SK-N-SH (cell line): ENCODE measurements at regions not wholly inside any gene's neighbourhood (a gene's known extent, or its start where the extent isn't known, plus 50 kb on each side); places are given as distances from the start of the nearest gene placed in this dataset.

Source experiments
- CTCF ChIA-PET: fragments of 300-600, 350-600 bp; formaldehyde crosslinking; extraction: SDS; loops from one replicate; lab custom pipeline; 2021; lab: Yijun Ruan, JAX
- POLR2A ChIA-PET: fragments of 350-600 bp; sonication (Branson Sonifier 250); formaldehyde crosslinking; extraction: SDS; loops from one replicate; lab custom pipeline; 2020; ENCODE audit warnings: antibody characterized with exemption, inconsistent platforms; lab: Yijun Ruan, JAX
- DNase-seq: peaks from one replicate; pipeline ENCODE4 v3.0.0; 2012
- H2AFZ ChIP-seq: fragments of 200-600 bp; sonication (generic); 2 replicates; pipeline ENCODE4 v1.8.1; 2016; ENCODE audit warnings: antibody characterized with exemption, mild to moderate bottlenecking, low read depth
- H3F3A ChIP-seq: fragments of 200-600 bp; sonication (generic); replicated peaks from 2 replicates; pipeline ENCODE3; 2016; ENCODE audit warnings: antibody characterized with exemption, mild to moderate bottlenecking; ENCODE audit not compliant: insufficient read depth
- H3K27ac ChIP-seq, 2 experiments: fragments of 200-500 bp in 1 of 2; fragments of 200-600 bp in 1 of 2; sonication (Bioruptor generic) in 1 of 2; sonication (generic), shearing (Covaris generic) in 1 of 2; 2 replicates each; pipeline versions ENCODE4 v1.5.1 to v1.6.1; 2014 to 2016; ENCODE audit warnings: low read depth in 2 of 2, inconsistent platforms in 1 of 2, low read length in 1 of 2, mild to moderate bottlenecking in 1 of 2, mixed read lengths in 1 of 2
- H3K27me3 ChIP-seq: fragments of 200-600 bp; sonication (generic), shearing (Covaris generic); 2 replicates; pipeline ENCODE4 v1.6.1; 2016; ENCODE audit warnings: mixed run types; ENCODE audit not compliant: insufficient read depth
- H3K36me3 ChIP-seq, 2 experiments: fragments of 200-500 bp in 1 of 2; fragments of 200-600 bp in 1 of 2; sonication (Bioruptor generic) in 1 of 2; sonication (generic) in 1 of 2; replicated peaks in 1 of 2; 2 replicates each; pipeline versions ENCODE3 to v1.5.1; 2014 to 2016; ENCODE audit warnings: low read length in 1 of 2, mild to moderate bottlenecking in 1 of 2; ENCODE audit not compliant: insufficient read depth in 2 of 2, control insufficient read depth in 1 of 2
- H3K4me1 ChIP-seq, 2 experiments: fragments of 200-500 bp in 1 of 2; fragments of 200-600 bp in 1 of 2; sonication (Bioruptor generic) in 1 of 2; sonication (generic), shearing (Covaris generic) in 1 of 2; 2 replicates each; pipeline versions ENCODE4 v1.5.1 to v1.6.1; 2014 to 2016; ENCODE audit warnings: low read depth in 1 of 2, low read length in 1 of 2, mixed run types in 1 of 2; ENCODE audit not compliant: insufficient read depth in 2 of 2, control insufficient read depth in 1 of 2
- H3K4me2 ChIP-seq: fragments of 200-600 bp; sonication (generic), shearing (Covaris generic); 2 replicates; pipeline ENCODE4 v1.6.1; 2017; ENCODE audit warnings: mixed run types
- H3K4me3 ChIP-seq, 2 experiments: fragments of 200-500 bp in 1 of 2; fragments of 200-600 bp in 1 of 2; sonication (Bioruptor generic) in 1 of 2; sonication (generic), shearing (Covaris generic) in 1 of 2; 2 replicates each; pipeline versions ENCODE4 v1.5.1 to v1.8.1; 2014 to 2016; ENCODE audit warnings: low read depth in 2 of 2, inconsistent platforms in 1 of 2, low read length in 1 of 2, mild to moderate bottlenecking in 1 of 2, mixed read lengths in 1 of 2, moderate library complexity in 1 of 2
- H3K79me2 ChIP-seq: fragments of 200-600 bp; sonication (generic); 2 replicates; pipeline ENCODE4 v1.8.1; 2017; ENCODE audit warnings: mild to moderate bottlenecking; ENCODE audit not compliant: insufficient read depth
- H3K9ac ChIP-seq: fragments of 200-600 bp; sonication (generic); 2 replicates; pipeline ENCODE4 v1.6.1; 2017; ENCODE audit warnings: mixed run types
- H3K9me2 ChIP-seq: fragments of 200-600 bp; sonication (generic); 2 replicates; pipeline ENCODE4 v1.6.1; 2017; ENCODE audit warnings: mixed run types
- H3K9me3 ChIP-seq: fragments of 200-600 bp; sonication (generic); 2 replicates; pipeline ENCODE4 v1.6.1; 2017; ENCODE audit warnings: mixed run types, mild to moderate bottlenecking, moderate library complexity
- H4K20me1 ChIP-seq: fragments of 200-600 bp; sonication (generic); 2 replicates; pipeline ENCODE4 v1.6.1; 2017; ENCODE audit warnings: mild to moderate bottlenecking, mixed run types; ENCODE audit not compliant: insufficient read depth
- CTCF ChIP-seq: fragments of 200-600 bp; sonication (generic); IDR thresholded peaks from 2 replicates; pipeline ENCODE4 v1.6.1; 2017; ENCODE audit warnings: antibody characterized with exemption, mild to moderate bottlenecking, moderate library complexity
- EZH2phosphoT487 ChIP-seq: fragments of 200-600 bp; sonication (generic); IDR thresholded peaks from 2 replicates; pipeline ENCODE4 v1.6.1; 2017; ENCODE audit warnings: low read depth, mixed run types, mild to moderate bottlenecking, antibody characterized with exemption, moderate library complexity, borderline replicate concordance
- FOSL2 ChIP-seq: IDR thresholded peaks from 2 replicates; pipeline ENCODE4 v1.4.0; 2012; ENCODE audit warnings: low read depth, mild to moderate bottlenecking, moderate library complexity, borderline replicate concordance
- FOXJ3 ChIP-seq: sonication (generic); formaldehyde crosslinking; IDR thresholded peaks from 2 replicates; pipeline ENCODE4 v1.5.1; 2020; ENCODE audit warnings: mild to moderate bottlenecking, missing genetic modification reagents
- GATA2 ChIP-seq: sonication (generic); formaldehyde crosslinking; IDR thresholded peaks from 2 replicates; pipeline ENCODE4 v1.5.0; 2020; ENCODE audit warnings: mild to moderate bottlenecking, missing genetic modification reagents
- IRF3 ChIP-seq: fragments of 150-350 bp; IDR thresholded peaks from 2 replicates; pipeline ENCODE4 v1.6.1; 2016; ENCODE audit warnings: mild to moderate bottlenecking, low read depth, low read length
- MAX ChIP-seq: IDR thresholded peaks from 2 replicates; pipeline ENCODE4 v1.4.0; 2012; ENCODE audit warnings: low read depth
- NRF1 ChIP-seq: IDR thresholded peaks from 2 replicates; pipeline ENCODE4 v1.6.1; 2012; ENCODE audit warnings: low read depth, mild to moderate bottlenecking, low read length
- RAD21 ChIP-seq: IDR thresholded peaks from 2 replicates; pipeline ENCODE4 v1.6.1; 2012; ENCODE audit warnings: mild to moderate bottlenecking, low read length
- RCOR1 ChIP-seq: fragments of 150-350 bp; IDR thresholded peaks from 2 replicates; pipeline ENCODE4 v1.6.1; 2017; ENCODE audit warnings: antibody characterized with exemption, low read length
- REST ChIP-seq: IDR thresholded peaks from 2 replicates; pipeline ENCODE4 v1.6.1; 2012; ENCODE audit warnings: mild to moderate bottlenecking, low read depth, low read length, moderate library complexity
- TCF12 ChIP-seq: IDR thresholded peaks from 2 replicates; pipeline ENCODE4 v1.4.0; 2012
- TEAD4 ChIP-seq: IDR thresholded peaks from 2 replicates; pipeline ENCODE4 v1.4.0; 2012; ENCODE audit warnings: mild to moderate bottlenecking, borderline replicate concordance; ENCODE audit not compliant: insufficient read depth
- USF1 ChIP-seq: IDR thresholded peaks from 2 replicates; pipeline ENCODE4 v1.4.0; 2012; ENCODE audit warnings: low read depth, borderline replicate concordance
- ZBTB33 ChIP-seq: IDR thresholded peaks from 2 replicates; pipeline ENCODE4 v1.4.0; 2012; ENCODE audit warnings: low read depth, borderline replicate concordance
- WGBS: methylation state at CpG from one replicate; pipeline ENCODE4 v1.1.6; 2017; ENCODE audit warnings: low lambda C conversion rate; 5-methylcytosine and 5-hydroxymethylcytosine counted together

GRCh38 chr3:48084170-48084569 lies 68.0 kb upstream of the MAP4 start:
- WGBS, result 63% methylated on average over 2 of the region's 2 CpGs
- Histone ChIP-seq H3K4me2 (no peak overlapping the region), H2AFZ (no peak overlapping the region), H3K9ac (no peak overlapping the region), H3K4me3 (no peak overlapping the region), H3K4me1 (peaks cover 3% of the 10 kb centered on the region in 2 experiments; a peak in 2 of 4 replicates), H3K27ac (peak overlapping the region in 1 of 2 experiments; percentile 87; a peak in 1 of 4 replicates), H3K36me3 (peaks cover 3 to 30% of the 10 kb centered on the region in 2 experiments), H3F3A (peaks cover 18% of the 10 kb centered on the region), H3K9me2 (no peaks in the 10 kb centered on the region), H3K79me2 (peaks cover 95% of the 10 kb centered on the region), H3K9me3 (no peaks in the 10 kb centered on the region), H3K27me3 (no peaks in the 10 kb centered on the region), H4K20me1 (peaks cover 80% of the 10 kb centered on the region)
- DNase-seq, result no peak
- ChIA-PET CTCF (no interaction called here), POLR2A (no interaction called here)
- TF ChIP-seq ZBTB33 (no peak), FOSL2 (no peak), NRF1 (no peak), GATA2 (no peak), MAX (no peak), TCF12 (no peak), RAD21 (no peak), CTCF (no peak), FOXJ3 (no peak), TEAD4 (no peak)

GRCh38 chr3:48082580-48083184 lies 66.5 kb upstream of the MAP4 start:
- no peak for DNase-seq
- no peak overlapping the region for H3K4me2 ChIP-seq
- WGBS, result 91% methylated on average over 4 of the region's 4 CpGs
- H3F3A ChIP-seq, result peaks cover 31% of the 10 kb centered on the region
- no peak overlapping the region for H3K9ac ChIP-seq
- peaks cover 3% of the 10 kb centered on the region in 2 experiments; a peak in 2 of 4 replicates for H3K4me1 ChIP-seq
- peaks cover 100% of the 10 kb centered on the region for H3K79me2 ChIP-seq
- ChIA-PET CTCF (interaction anchor here (1.0 to 2.3 kb wide), 2 partner anchors 69 to 256 kb away, joined by 3 to 6 read pairs; no protein-coding TSS in a partner anchor), POLR2A (no interaction called here)
- peaks cover 95% of the 10 kb centered on the region for H4K20me1 ChIP-seq
- H2AFZ ChIP-seq, result no peak overlapping the region
- no peak overlapping the region for H3K4me3 ChIP-seq
- H3K9me3 ChIP-seq, result no peaks in the 10 kb centered on the region
- H3K27me3 ChIP-seq, result no peaks in the 10 kb centered on the region
- peak overlapping the region in 1 of 2 experiments; percentile 2; a peak in 1 of 4 replicates for H3K27ac ChIP-seq
- H3K9me2 ChIP-seq, result no peaks in the 10 kb centered on the region
- peaks cover 3 to 39% of the 10 kb centered on the region in 2 experiments for H3K36me3 ChIP-seq
- TF ChIP-seq RAD21 (no peak), USF1 (no peak), RCOR1 (no peak), IRF3 (no peak), EZH2phosphoT487 (no peak), TEAD4 (no peak), REST (no peak)
